GM12875 (cell line): ENCODE measurements at regions not wholly inside any gene's neighbourhood (a gene's known extent, or its start where the extent isn't known, plus 50 kb on each side); places are given as distances from the start of the nearest gene placed in this dataset.

ENCODE experiments used
- H3K4me3 ChIP-seq: one replicate; pipeline ENCODE4 v1.5.1; 2011; ENCODE audit warnings: low read depth, low read length, control low read depth
- CTCF ChIP-seq: IDR thresholded peaks from 2 replicates; pipeline ENCODE4 v1.5.1; 2011; ENCODE audit warnings: low read depth, mild to moderate bottlenecking, control low read depth, inconsistent platforms, low read length, moderate library complexity, borderline replicate concordance; ENCODE audit not compliant: insufficient read depth

GRCh38 chr15:87238451-87239068, 1018.0 kb downstream of the NTRK3 start:
- no peak overlapping the region for H3K4me3 ChIP-seq
- TF ChIP-seq CTCF = no peak

- no peak for TF ChIP-seq CTCF
- H3K4me3 ChIP-seq = no peak overlapping the region
These were observed 1028.1 kb downstream of the NTRK3 start for GRCh38 chr15:87228460-87228859.

- no peak for TF ChIP-seq CTCF
- no peak overlapping the region for H3K4me3 ChIP-seq
These were observed 1028.7 kb downstream of the NTRK3 start for GRCh38 chr15:87227846-87228245.

GRCh38 chr15:87225436-87225835, 1031.1 kb downstream of the NTRK3 start:
- no peak overlapping the region for H3K4me3 ChIP-seq
- TF ChIP-seq CTCF = no peak

- TF ChIP-seq CTCF = no peak
- no peak overlapping the region for H3K4me3 ChIP-seq
These were observed 1032.1 kb downstream of the NTRK3 start for GRCh38 chr15:87224404-87224803.

- H3K4me3 ChIP-seq = no peak overlapping the region
- no peak for TF ChIP-seq CTCF
These were observed 1036.6 kb downstream of the NTRK3 start for GRCh38 chr15:87219650-87220615.
